DMS79 treated with DMSO at 0.1 percent for 48 hours (cell line): ENCODE measurements at regions not wholly inside any gene's neighbourhood (a gene's known extent, or its start where the extent isn't known, plus 50 kb on each side); places are given as distances from the start of the nearest gene placed in this dataset.

Experiments
- DNase-seq: peaks from one replicate; lab custom pipeline; 2025; lab: John Stamatoyannopoulos, UW

GRCh38 chr1:218771931-218772330, 401.7 kb upstream of the LYPLAL1 start:
- DNase-seq: no peak

GRCh38 chr1:218772575-218772974, 401.1 kb upstream of the LYPLAL1 start:
- DNase-seq: no peak

GRCh38 chr1:218775501-218776021, 398.1 kb upstream of the LYPLAL1 start:
- DNase-seq: no peak

GRCh38 chr1:218778257-218779126, 395.2 kb upstream of the LYPLAL1 start:
- DNase-seq: no peak

GRCh38 chr1:218779341-218780100, 394.2 kb upstream of the LYPLAL1 start:
- DNase-seq: no peak

- no peak for DNase-seq
Measured at GRCh38 chr1:218783131-218783530, 390.5 kb upstream of the LYPLAL1 start.

- DNase-seq: no peak
Measured at GRCh38 chr1:218783916-218784315, 389.8 kb upstream of the LYPLAL1 start.

GRCh38 chr1:218785928-218786327, 387.8 kb upstream of the LYPLAL1 start:
- no peak for DNase-seq

- DNase-seq: no peak
Measured at GRCh38 chr1:218787826-218788225, 385.9 kb upstream of the LYPLAL1 start.

- DNase-seq: no peak
Measured at GRCh38 chr1:218796773-218797172, 376.9 kb upstream of the LYPLAL1 start.

GRCh38 chr1:218802799-218803198, 370.9 kb upstream of the LYPLAL1 start:
- no peak for DNase-seq

- no peak for DNase-seq
Measured at GRCh38 chr1:218803351-218803997, 370.2 kb upstream of the LYPLAL1 start.

- no peak for DNase-seq
Measured at GRCh38 chr1:218804014-218804785, 369.5 kb upstream of the LYPLAL1 start.

GRCh38 chr1:218809061-218809460, 364.6 kb upstream of the LYPLAL1 start:
- DNase-seq: no peak

GRCh38 chr1:218809625-218810024, 364.1 kb upstream of the LYPLAL1 start:
- no peak for DNase-seq

- DNase-seq: no peak
Measured at GRCh38 chr1:218810306-218810705, 363.4 kb upstream of the LYPLAL1 start.

- no peak for DNase-seq
Measured at GRCh38 chr1:218811497-218811896, 362.2 kb upstream of the LYPLAL1 start.

GRCh38 chr1:218812360-218812759, 361.3 kb upstream of the LYPLAL1 start:
- no peak for DNase-seq

GRCh38 chr1:218813237-218813636, 360.4 kb upstream of the LYPLAL1 start:
- DNase-seq: no peak

GRCh38 chr1:218815076-218815475, 358.6 kb upstream of the LYPLAL1 start:
- DNase-seq: no peak

- no peak for DNase-seq
Measured at GRCh38 chr1:218817071-218817470, 356.6 kb upstream of the LYPLAL1 start.
